SU-DHL-6 (cell line): ENCODE measurements at regions not wholly inside any gene's neighbourhood (a gene's known extent, or its start where the extent isn't known, plus 50 kb on each side); places are given as distances from the start of the nearest gene placed in this dataset.

Experiments
- EZH2phosphoT487 ChIP-seq: fragments of 200-600 bp; sonication (generic), shearing (Covaris generic); conservative IDR thresholded peaks from 2 replicates; pipeline ENCODE4 v1.6.1; 2018; ENCODE audit warnings: mild to moderate bottlenecking, antibody characterized with exemption, low read length, moderate library complexity, mixed read lengths
- TF ChIP-seq, protein P1 (sequence below): fragments of 200-600 bp; sonication (generic); IDR thresholded peaks from one replicate; pipeline ENCODE4 v1.5.1; 2017; ENCODE audit warnings: antibody characterized with exemption, mild to moderate bottlenecking, low read length, moderate library complexity; ENCODE audit not compliant: insufficient read depth, poor library complexity, severe bottlenecking

DNA sequence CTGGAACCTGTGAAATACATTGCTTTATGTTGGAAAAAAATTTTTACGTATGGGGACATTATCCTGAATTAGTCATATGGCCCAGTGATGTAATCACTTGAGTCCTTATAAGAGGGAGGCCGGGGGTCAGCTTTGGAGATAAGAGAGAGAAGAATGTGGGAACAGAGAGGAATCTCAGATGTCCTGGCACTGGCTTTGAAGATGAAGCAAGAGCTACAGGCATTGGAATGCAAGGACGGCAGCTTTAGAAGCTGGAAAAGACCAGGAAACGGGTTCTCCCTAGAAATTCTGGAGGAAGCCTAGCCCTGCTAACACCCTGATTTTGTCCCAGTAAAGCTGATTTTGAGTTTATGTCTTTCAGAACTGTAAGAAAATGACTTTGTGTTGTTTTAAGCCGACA lies 1129.9 kb upstream of the GYPC start:
- TF ChIP-seq, protein P1, sequence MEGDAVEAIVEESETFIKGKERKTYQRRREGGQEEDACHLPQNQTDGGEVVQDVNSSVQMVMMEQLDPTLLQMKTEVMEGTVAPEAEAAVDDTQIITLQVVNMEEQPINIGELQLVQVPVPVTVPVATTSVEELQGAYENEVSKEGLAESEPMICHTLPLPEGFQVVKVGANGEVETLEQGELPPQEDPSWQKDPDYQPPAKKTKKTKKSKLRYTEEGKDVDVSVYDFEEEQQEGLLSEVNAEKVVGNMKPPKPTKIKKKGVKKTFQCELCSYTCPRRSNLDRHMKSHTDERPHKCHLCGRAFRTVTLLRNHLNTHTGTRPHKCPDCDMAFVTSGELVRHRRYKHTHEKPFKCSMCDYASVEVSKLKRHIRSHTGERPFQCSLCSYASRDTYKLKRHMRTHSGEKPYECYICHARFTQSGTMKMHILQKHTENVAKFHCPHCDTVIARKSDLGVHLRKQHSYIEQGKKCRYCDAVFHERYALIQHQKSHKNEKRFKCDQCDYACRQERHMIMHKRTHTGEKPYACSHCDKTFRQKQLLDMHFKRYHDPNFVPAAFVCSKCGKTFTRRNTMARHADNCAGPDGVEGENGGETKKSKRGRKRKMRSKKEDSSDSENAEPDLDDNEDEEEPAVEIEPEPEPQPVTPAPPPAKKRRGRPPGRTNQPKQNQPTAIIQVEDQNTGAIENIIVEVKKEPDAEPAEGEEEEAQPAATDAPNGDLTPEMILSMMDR: no peak
- no peak for TF ChIP-seq EZH2phosphoT487
